Ishikawa (cell line): ENCODE measurements at regions not wholly inside any gene's neighbourhood (a gene's known extent, or its start where the extent isn't known, plus 50 kb on each side); places are given as distances from the start of the nearest gene placed in this dataset.

ENCODE experiments used
- CEBPB ChIP-seq: IDR thresholded peaks from 2 replicates; pipeline ENCODE4 v1.6.1; 2012
- CREB1 ChIP-seq: IDR thresholded peaks from 2 replicates; pipeline ENCODE4 v1.6.1; 2012; ENCODE audit warnings: low read depth
- EGR1 ChIP-seq: IDR thresholded peaks from 2 replicates; pipeline ENCODE4 v1.6.1; 2012
- EP300 ChIP-seq: IDR thresholded peaks from 2 replicates; pipeline ENCODE4 v1.6.1; 2012; ENCODE audit warnings: borderline replicate concordance
- FOXM1 ChIP-seq: IDR thresholded peaks from 2 replicates; pipeline ENCODE4 v1.6.1; 2012; ENCODE audit warnings: low read depth, borderline replicate concordance
- MAX ChIP-seq: IDR thresholded peaks from 2 replicates; pipeline ENCODE4 v1.6.1; 2012
- NFIC ChIP-seq: IDR thresholded peaks from 2 replicates; pipeline ENCODE4 v1.6.1; 2012
- RAD21 ChIP-seq: IDR thresholded peaks from 2 replicates; pipeline ENCODE4 v1.6.1; 2012; ENCODE audit warnings: low read depth
- REST ChIP-seq: IDR thresholded peaks from 2 replicates; pipeline ENCODE4 v1.6.1; 2012; ENCODE audit warnings: low read depth, mild to moderate bottlenecking
- TAF1 ChIP-seq: IDR thresholded peaks from 2 replicates; pipeline ENCODE4 v1.6.1; 2012; ENCODE audit warnings: low read depth, mild to moderate bottlenecking
- TCF12 ChIP-seq: IDR thresholded peaks from 2 replicates; pipeline ENCODE4 v1.6.1; 2012; ENCODE audit warnings: low read depth
- TEAD4 ChIP-seq: IDR thresholded peaks from 2 replicates; pipeline ENCODE4 v1.6.1; 2012
- USF1 ChIP-seq: IDR thresholded peaks from 2 replicates; pipeline ENCODE4 v1.6.1; 2012
- YY1 ChIP-seq: IDR thresholded peaks from 2 replicates; pipeline ENCODE4 v1.6.1; 2012; ENCODE audit warnings: low read depth
- ZBTB7A ChIP-seq: IDR thresholded peaks from 2 replicates; pipeline ENCODE4 v1.6.1; 2012; ENCODE audit warnings: low read depth

- TF ChIP-seq NFIC (no peak), ZBTB7A (no peak), CEBPB (no peak), FOXM1 (no peak), CREB1 (no peak), MAX (no peak), YY1 (no peak), EGR1 (no peak), TAF1 (no peak), RAD21 (no peak)
These were observed 107.6 kb upstream of the FAM3C start for GRCh38 chr7:121503730-121504129.

- no peak for TF ChIP-seq NFIC
- TF ChIP-seq EP300 = no peak
- no peak for TF ChIP-seq TCF12
- no peak for TF ChIP-seq EGR1
- TF ChIP-seq CREB1 = no peak
- TF ChIP-seq REST = no peak
- no peak for TF ChIP-seq YY1
- TF ChIP-seq MAX = no peak
These were observed 106.9 kb upstream of the FAM3C start for GRCh38 chr7:121503039-121503438.

GRCh38 chr7:121501566-121501965 lies 105.5 kb upstream of the FAM3C start:
- no peak for TF ChIP-seq FOXM1
- no peak for TF ChIP-seq EGR1

- TF ChIP-seq TEAD4 (no peak), CEBPB (no peak), EGR1 (no peak), NFIC (no peak), CREB1 (no peak), YY1 (no peak), REST (no peak), MAX (no peak), TCF12 (no peak), FOXM1 (no peak), EP300 (no peak), TAF1 (no peak), ZBTB7A (no peak), RAD21 (no peak), USF1 (no peak)
These were observed 104.4 kb upstream of the FAM3C start for GRCh38 chr7:121500360-121501058.

- TF ChIP-seq FOXM1 = no peak
- no peak for TF ChIP-seq YY1
- no peak for TF ChIP-seq NFIC
- no peak for TF ChIP-seq EGR1
- TF ChIP-seq TEAD4 = no peak
- no peak for TF ChIP-seq TCF12
- no peak for TF ChIP-seq CEBPB
- TF ChIP-seq RAD21 = no peak
- no peak for TF ChIP-seq USF1
- TF ChIP-seq REST = no peak
- no peak for TF ChIP-seq EP300
- TF ChIP-seq TAF1 = no peak
These were observed 103.5 kb upstream of the FAM3C start for GRCh38 chr7:121499624-121500023.
